ENCODE measurements at regions not wholly inside any gene's neighbourhood (a gene's known extent, or its start where the extent isn't known, plus 50 kb on each side); places are given as distances from the start of the nearest gene placed in this dataset.

DNA sequence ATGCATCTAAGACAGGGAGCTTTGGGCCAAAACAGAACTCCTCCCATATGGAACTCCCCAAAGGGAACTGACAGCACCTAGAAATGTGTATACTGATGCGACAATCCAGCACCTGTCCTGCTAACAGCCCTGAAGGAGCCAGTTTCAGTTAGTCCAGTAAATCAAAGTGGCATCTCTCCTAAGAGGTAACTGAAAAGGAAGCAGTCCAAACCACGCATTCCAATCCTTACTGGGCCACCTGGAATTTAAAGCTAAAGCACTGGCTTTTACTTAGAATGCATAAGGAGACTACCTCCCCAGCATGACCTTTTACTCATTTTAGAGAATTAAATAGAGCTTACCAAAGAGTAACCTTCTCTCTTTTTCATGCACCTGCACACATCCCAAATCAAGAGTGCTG is 586.8 kb upstream of the PITX2 start:
- TF ChIP-seq POLR2AphosphoS5 (IDR thresholded peaks at IDR 0.05; ENCODE audit: low read depth, low read length) (no peak), SIN3A (IDR thresholded peaks at IDR 0.05; ENCODE audit: borderline replicate concordance, insufficient read depth, low read depth, low read length) (no peak), REST (IDR thresholded peaks at IDR 0.05; ENCODE audit: insufficient read depth in 1 of 2, low read depth in 2 of 2, low read length in 1 of 2) (no peak), TCF7L2 (IDR thresholded peaks at IDR 0.05; ENCODE audit: low read depth, low read length) (no peak)
- TF ChIP-seq, protein P1, sequence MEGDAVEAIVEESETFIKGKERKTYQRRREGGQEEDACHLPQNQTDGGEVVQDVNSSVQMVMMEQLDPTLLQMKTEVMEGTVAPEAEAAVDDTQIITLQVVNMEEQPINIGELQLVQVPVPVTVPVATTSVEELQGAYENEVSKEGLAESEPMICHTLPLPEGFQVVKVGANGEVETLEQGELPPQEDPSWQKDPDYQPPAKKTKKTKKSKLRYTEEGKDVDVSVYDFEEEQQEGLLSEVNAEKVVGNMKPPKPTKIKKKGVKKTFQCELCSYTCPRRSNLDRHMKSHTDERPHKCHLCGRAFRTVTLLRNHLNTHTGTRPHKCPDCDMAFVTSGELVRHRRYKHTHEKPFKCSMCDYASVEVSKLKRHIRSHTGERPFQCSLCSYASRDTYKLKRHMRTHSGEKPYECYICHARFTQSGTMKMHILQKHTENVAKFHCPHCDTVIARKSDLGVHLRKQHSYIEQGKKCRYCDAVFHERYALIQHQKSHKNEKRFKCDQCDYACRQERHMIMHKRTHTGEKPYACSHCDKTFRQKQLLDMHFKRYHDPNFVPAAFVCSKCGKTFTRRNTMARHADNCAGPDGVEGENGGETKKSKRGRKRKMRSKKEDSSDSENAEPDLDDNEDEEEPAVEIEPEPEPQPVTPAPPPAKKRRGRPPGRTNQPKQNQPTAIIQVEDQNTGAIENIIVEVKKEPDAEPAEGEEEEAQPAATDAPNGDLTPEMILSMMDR (IDR thresholded peaks at IDR 0.05) = no peak
- ATAC-seq (no peak), DNase-seq (ENCODE audit: low read depth, low spot score) (no peak)
- intact Hi-C loops (cut with micrococcal nuclease; ENCODE audit: unreplicated experiment) = loop anchor here (1.0 kb wide), 1 partner anchor 18 kb away; no protein-coding TSS in a partner anchor
- ChIA-PET CTCF (no interaction called here), POLR2A (no interaction called here)
- Histone ChIP-seq H3K27ac (ENCODE audit: low read length) (no peak overlapping the region), H3K4me1 (ENCODE audit: control insufficient read depth, insufficient read depth, low read length) (no peaks in the 10 kb centered on the region), H3K27me3 (ENCODE audit: control insufficient read depth, insufficient read depth, low read length) (no peaks in the 10 kb centered on the region), H3K4me3 (ENCODE audit: low read depth in 2 of 2, low read length in 2 of 2) (no peak overlapping the region), H3K9me3 (ENCODE audit: control insufficient read depth, insufficient read depth, low read depth, low read length) (no peaks in the 10 kb centered on the region), H3K36me3 (ENCODE audit: control insufficient read depth, insufficient read depth, low read length) (no peaks in the 10 kb centered on the region)
- BruUV-seq (replicated peaks) = no TSS peak
- in situ Hi-C loops (cut with HindIII; ENCODE audit: low pct_unique_long_range_greater_than_20kb, low sequenced_read_pairs) = no loop called here

- in situ Hi-C loops (cut with HindIII; ENCODE audit: low pct_unique_long_range_greater_than_20kb, low sequenced_read_pairs) (no loop called here), intact Hi-C loops (cut with micrococcal nuclease; ENCODE audit: unreplicated experiment) (loop anchor here (1.0 kb wide), 1 partner anchor 17 kb away; no protein-coding TSS in a partner anchor)
- Histone ChIP-seq H3K4me3 (ENCODE audit: low read depth in 2 of 2, low read length in 2 of 2) (no peak overlapping the region), H3K9me3 (ENCODE audit: control insufficient read depth, insufficient read depth, low read depth, low read length) (no peaks in the 10 kb centered on the region), H3K36me3 (ENCODE audit: control insufficient read depth, insufficient read depth, low read length) (no peaks in the 10 kb centered on the region), H3K4me1 (ENCODE audit: control insufficient read depth, insufficient read depth, low read length) (no peaks in the 10 kb centered on the region), H3K27me3 (ENCODE audit: control insufficient read depth, insufficient read depth, low read length) (no peaks in the 10 kb centered on the region), H3K27ac (ENCODE audit: low read length) (no peak overlapping the region)
- ATAC-seq (no peak), DNase-seq (ENCODE audit: low read depth, low spot score) (no peak)
- no TSS peak for BruUV-seq (replicated peaks)
- CTCF ChIA-PET = no interaction called here
- POLR2A ChIA-PET = no interaction called here
- no peak for TF ChIP-seq SIN3A (IDR thresholded peaks at IDR 0.05; ENCODE audit: borderline replicate concordance, insufficient read depth, low read depth, low read length)
- TF ChIP-seq, protein P1 (IDR thresholded peaks at IDR 0.05) = no peak
- no peak for TF ChIP-seq POLR2AphosphoS5 (IDR thresholded peaks at IDR 0.05; ENCODE audit: low read depth, low read length)
- no peak for TF ChIP-seq REST (IDR thresholded peaks at IDR 0.05; ENCODE audit: insufficient read depth in 1 of 2, low read depth in 2 of 2, low read length in 1 of 2)
- no peak for TF ChIP-seq TCF7L2 (IDR thresholded peaks at IDR 0.05; ENCODE audit: low read depth, low read length)
Measured at GRCh38 chr4:111210595-111210994, 587.7 kb upstream of the PITX2 start.
